ENCODE measurements at regions not wholly inside any gene's neighbourhood (a gene's known extent, or its start where the extent isn't known, plus 50 kb on each side); places are given as distances from the start of the nearest gene placed in this dataset.

DNA sequence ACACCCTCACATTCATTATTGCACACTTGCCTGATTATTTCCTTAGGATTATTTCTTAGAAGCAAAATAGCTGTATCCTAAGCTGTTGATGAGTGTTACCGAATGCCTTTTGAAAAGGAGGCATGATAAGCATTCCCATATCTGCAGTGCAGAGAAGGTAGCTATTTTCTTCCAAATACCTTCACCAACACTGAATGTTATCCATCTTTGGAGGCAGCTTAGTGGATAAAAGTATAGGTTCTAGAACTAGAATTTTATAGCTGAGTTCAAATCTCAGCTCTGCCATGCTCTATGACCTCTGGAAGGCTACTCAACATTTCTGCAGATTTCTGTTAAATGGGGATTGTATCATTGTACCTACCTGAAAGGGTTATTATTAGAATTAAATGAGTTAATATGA lies 185.0 kb upstream of the CCDC150 start:
- no peaks in the 10 kb centered on the region for H3K27me3 ChIP-seq (ENCODE audit: low read depth)
- H3K9me3 ChIP-seq, result no peaks in the 10 kb centered on the region
- in situ Hi-C loops (cut with MboI; ENCODE audit: low sequenced_read_pairs), result no loop called here
- H3K4me3 ChIP-seq, result no peak overlapping the region
- no peaks in the 10 kb centered on the region for H3K36me3 ChIP-seq (replicated peaks)
- no peak for DNase-seq (ENCODE audit: low spot score in 2 of 2)
- no peaks in the 10 kb centered on the region for H3K4me1 ChIP-seq

GRCh38 chr2:196459539-196459938 lies 180.0 kb upstream of the CCDC150 start:
- in situ Hi-C loops (cut with MboI; ENCODE audit: low sequenced_read_pairs), result no loop called here
- Histone ChIP-seq H3K4me3 (no peak overlapping the region), H3K9me3 (no peaks in the 10 kb centered on the region), H3K36me3 (replicated peaks) (no peaks in the 10 kb centered on the region), H3K27me3 (ENCODE audit: low read depth) (peaks cover 2% of the 10 kb centered on the region; the same call in 1 of the 2 replicates), H3K4me1 (no peaks in the 10 kb centered on the region)
- DNase-seq (ENCODE audit: low spot score in 2 of 2), result no peak

GRCh38 chr2:196463706-196464105 lies 175.8 kb upstream of the CCDC150 start:
- Histone ChIP-seq H3K4me1 (no peaks in the 10 kb centered on the region), H3K36me3 (replicated peaks) (no peaks in the 10 kb centered on the region), H3K27me3 (ENCODE audit: low read depth) (peaks cover 4% of the 10 kb centered on the region; the same call in 1 of the 2 replicates), H3K4me3 (no peak overlapping the region), H3K9me3 (no peaks in the 10 kb centered on the region)
- in situ Hi-C loops (cut with MboI; ENCODE audit: low sequenced_read_pairs), result no loop called here
- DNase-seq (ENCODE audit: low spot score in 2 of 2), result no peak

DNA sequence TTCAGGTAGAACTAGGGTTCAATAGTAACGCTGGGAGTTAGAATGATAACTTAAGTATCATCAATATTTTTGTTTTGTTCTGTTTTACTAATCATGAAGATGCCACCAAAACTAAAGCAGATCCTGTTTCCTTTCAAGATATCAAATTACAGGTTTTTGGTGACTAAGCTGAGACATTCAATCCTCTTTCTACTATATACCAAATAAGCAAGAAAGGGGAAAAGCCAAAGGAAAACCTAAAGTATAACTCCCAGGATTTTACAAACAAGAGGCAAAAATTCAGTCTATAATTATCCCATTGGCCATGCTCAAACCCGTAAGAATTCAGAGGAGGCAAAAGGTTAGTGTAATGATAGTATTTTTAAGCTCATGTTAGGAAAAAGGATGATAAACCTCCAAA lies 175.2 kb upstream of the CCDC150 start:
- DNase-seq (ENCODE audit: low spot score in 2 of 2), result no peak
- Histone ChIP-seq H3K9me3 (no peaks in the 10 kb centered on the region), H3K36me3 (replicated peaks) (no peaks in the 10 kb centered on the region), H3K4me1 (no peaks in the 10 kb centered on the region), H3K27me3 (ENCODE audit: low read depth) (peaks cover 4% of the 10 kb centered on the region; the same call in 1 of the 2 replicates), H3K4me3 (no peak overlapping the region)
- in situ Hi-C loops (cut with MboI; ENCODE audit: low sequenced_read_pairs), result no loop called here

DNA sequence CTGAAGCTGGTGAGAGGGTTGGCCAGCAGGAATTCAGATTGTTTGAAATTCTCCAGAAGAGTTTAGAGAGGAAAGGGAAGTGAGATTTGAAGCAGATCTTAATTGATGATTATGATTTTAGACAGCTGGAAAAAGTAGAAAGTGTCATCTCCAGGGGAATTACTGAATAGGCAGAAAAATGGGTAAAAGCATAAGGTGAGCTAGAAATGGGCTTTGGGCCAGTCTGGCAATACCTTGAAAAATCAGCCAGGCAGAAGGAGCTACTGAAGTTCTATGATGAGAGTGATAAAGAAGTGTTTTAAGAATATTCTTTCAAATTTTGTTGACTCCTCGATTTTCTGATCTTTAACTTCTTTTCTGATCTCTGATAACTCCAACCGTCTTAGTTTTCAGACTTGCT lies 172.9 kb upstream of the CCDC150 start:
- in situ Hi-C loops (cut with MboI; ENCODE audit: low sequenced_read_pairs), result no loop called here
- 0 out of 2 replicates have a peak, but pooled peaks cover 2% of the 10 kb centered on the region for H3K27me3 ChIP-seq (ENCODE audit: low read depth)
- H3K9me3 ChIP-seq, result no peaks in the 10 kb centered on the region
- no peak overlapping the region for H3K4me3 ChIP-seq
- no peaks in the 10 kb centered on the region for H3K36me3 ChIP-seq (replicated peaks)
- H3K4me1 ChIP-seq, result no peaks in the 10 kb centered on the region
- no peak for DNase-seq (ENCODE audit: low spot score in 2 of 2)

- no peaks in the 10 kb centered on the region for H3K4me1 ChIP-seq
- H3K27me3 ChIP-seq (ENCODE audit: low read depth), result 0 out of 2 replicates have a peak, but pooled peaks cover 2% of the 10 kb centered on the region
- H3K36me3 ChIP-seq (replicated peaks), result no peaks in the 10 kb centered on the region
- H3K9me3 ChIP-seq, result no peaks in the 10 kb centered on the region
- DNase-seq (ENCODE audit: low spot score in 2 of 2), result no peak
- in situ Hi-C loops (cut with MboI; ENCODE audit: low sequenced_read_pairs), result no loop called here
- no peak overlapping the region for H3K4me3 ChIP-seq
Observed at GRCh38 chr2:196468394-196468793, 171.1 kb upstream of the CCDC150 start.

- no peak for DNase-seq (ENCODE audit: low spot score in 2 of 2)
- Histone ChIP-seq H3K27me3 (ENCODE audit: low read depth) (no peaks in the 10 kb centered on the region), H3K9me3 (no peaks in the 10 kb centered on the region), H3K4me1 (no peaks in the 10 kb centered on the region), H3K4me3 (no peak overlapping the region), H3K36me3 (replicated peaks) (no peaks in the 10 kb centered on the region)
- in situ Hi-C loops (cut with MboI; ENCODE audit: low sequenced_read_pairs), result no loop called here
Observed at GRCh38 chr2:196473617-196474016, 165.9 kb upstream of the CCDC150 start.

GRCh38 chr2:196475611-196476010 lies 163.9 kb upstream of the CCDC150 start:
- no peak for DNase-seq (ENCODE audit: low spot score in 2 of 2)
- Histone ChIP-seq H3K4me3 (no peak overlapping the region), H3K36me3 (replicated peaks) (no peaks in the 10 kb centered on the region), H3K9me3 (no peaks in the 10 kb centered on the region), H3K4me1 (no peaks in the 10 kb centered on the region), H3K27me3 (ENCODE audit: low read depth) (no peaks in the 10 kb centered on the region)
- in situ Hi-C loops (cut with MboI; ENCODE audit: low sequenced_read_pairs), result no loop called here

GRCh38 chr2:196478588-196478987 lies 160.9 kb upstream of the CCDC150 start:
- Histone ChIP-seq H3K4me1 (no peaks in the 10 kb centered on the region), H3K9me3 (no peaks in the 10 kb centered on the region), H3K27me3 (ENCODE audit: low read depth) (no peaks in the 10 kb centered on the region), H3K36me3 (replicated peaks) (no peaks in the 10 kb centered on the region), H3K4me3 (no peak overlapping the region)
- DNase-seq (ENCODE audit: low spot score in 2 of 2), result no peak
- in situ Hi-C loops (cut with MboI; ENCODE audit: low sequenced_read_pairs), result no loop called here

DNA sequence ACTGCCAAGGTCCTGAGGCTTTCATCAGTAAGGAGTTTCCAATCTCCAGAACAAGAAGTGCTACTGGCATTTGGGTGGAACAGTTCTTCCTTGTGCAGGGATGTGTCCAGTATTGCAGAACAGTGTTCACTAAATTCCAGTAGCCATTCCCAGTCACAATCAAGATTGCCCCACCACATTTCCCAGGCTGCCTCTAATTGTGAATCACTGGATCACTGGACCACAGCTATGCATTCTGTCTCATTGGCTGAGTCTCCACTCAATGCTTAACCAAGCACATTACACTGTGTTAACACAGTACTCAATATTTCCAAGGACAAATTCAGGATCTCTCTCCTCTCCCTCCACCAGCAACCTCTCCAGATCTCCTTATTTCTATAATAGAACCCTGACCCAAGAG lies 160.2 kb upstream of the CCDC150 start:
- no peak for DNase-seq (ENCODE audit: low spot score in 2 of 2)
- Histone ChIP-seq H3K27me3 (ENCODE audit: low read depth) (no peaks in the 10 kb centered on the region), H3K9me3 (no peaks in the 10 kb centered on the region), H3K4me1 (no peaks in the 10 kb centered on the region), H3K36me3 (replicated peaks) (no peaks in the 10 kb centered on the region), H3K4me3 (no peak overlapping the region)
- in situ Hi-C loops (cut with MboI; ENCODE audit: low sequenced_read_pairs), result no loop called here

- DNase-seq (ENCODE audit: low spot score in 2 of 2), result no peak
- Histone ChIP-seq H3K36me3 (replicated peaks) (no peaks in the 10 kb centered on the region), H3K4me3 (no peak overlapping the region), H3K27me3 (ENCODE audit: low read depth) (no peaks in the 10 kb centered on the region), H3K4me1 (no peaks in the 10 kb centered on the region), H3K9me3 (no peaks in the 10 kb centered on the region)
- in situ Hi-C loops (cut with MboI; ENCODE audit: low sequenced_read_pairs), result no loop called here
Observed at GRCh38 chr2:196480653-196481323, 158.7 kb upstream of the CCDC150 start.

GRCh38 chr2:196481324-196481697 lies 158.2 kb upstream of the CCDC150 start:
- DNase-seq (ENCODE audit: low spot score in 2 of 2), result no peak
- Histone ChIP-seq H3K4me1 (no peaks in the 10 kb centered on the region), H3K27me3 (ENCODE audit: low read depth) (no peaks in the 10 kb centered on the region), H3K36me3 (replicated peaks) (no peaks in the 10 kb centered on the region), H3K4me3 (no peak overlapping the region), H3K9me3 (no peaks in the 10 kb centered on the region)
- in situ Hi-C loops (cut with MboI; ENCODE audit: low sequenced_read_pairs), result no loop called here

GRCh38 chr2:196482119-196483065 lies 157.1 kb upstream of the CCDC150 start:
- H3K36me3 ChIP-seq (replicated peaks), result no peaks in the 10 kb centered on the region
- no peaks in the 10 kb centered on the region for H3K27me3 ChIP-seq (ENCODE audit: low read depth)
- H3K9me3 ChIP-seq, result no peaks in the 10 kb centered on the region
- no peaks in the 10 kb centered on the region for H3K4me1 ChIP-seq
- no peak overlapping the region for H3K4me3 ChIP-seq
- no peak for DNase-seq (ENCODE audit: low spot score in 2 of 2)
- in situ Hi-C loops (cut with MboI; ENCODE audit: low sequenced_read_pairs), result no loop called here

- Histone ChIP-seq H3K36me3 (replicated peaks) (no peaks in the 10 kb centered on the region), H3K4me1 (no peaks in the 10 kb centered on the region), H3K27me3 (ENCODE audit: low read depth) (no peaks in the 10 kb centered on the region; the same call in 1 of the 2 replicates), H3K9me3 (no peaks in the 10 kb centered on the region; the same call in 1 of the 2 replicates), H3K4me3 (no peak overlapping the region)
- no peak for DNase-seq (ENCODE audit: low spot score in 2 of 2)
- in situ Hi-C loops (cut with MboI; ENCODE audit: low sequenced_read_pairs), result no loop called here
Observed at GRCh38 chr2:196486146-196486545, 153.4 kb upstream of the CCDC150 start.

Data from HAP-1 (cell line).